Astrocyte (in vitro differentiated cells and primary cell): ENCODE measurements at regions not wholly inside any gene's neighbourhood (a gene's known extent, or its start where the extent isn't known, plus 50 kb on each side); places are given as distances from the start of the nearest gene placed in this dataset.

ENCODE experiments used
- EZH2 ChIP-seq: IDR thresholded peaks from 2 replicates; pipeline ENCODE4 v1.6.1; 2012; ENCODE audit warnings: mild to moderate bottlenecking, low read length, inconsistent platforms; ENCODE audit not compliant: insufficient read depth
- TF ChIP-seq, protein P1 (sequence below): IDR thresholded peaks from 2 replicates; pipeline ENCODE4 v1.5.1; 2011; ENCODE audit warnings: low read depth, mild to moderate bottlenecking, inconsistent platforms, low read length, moderate library complexity; ENCODE audit not compliant: insufficient read depth

DNA sequence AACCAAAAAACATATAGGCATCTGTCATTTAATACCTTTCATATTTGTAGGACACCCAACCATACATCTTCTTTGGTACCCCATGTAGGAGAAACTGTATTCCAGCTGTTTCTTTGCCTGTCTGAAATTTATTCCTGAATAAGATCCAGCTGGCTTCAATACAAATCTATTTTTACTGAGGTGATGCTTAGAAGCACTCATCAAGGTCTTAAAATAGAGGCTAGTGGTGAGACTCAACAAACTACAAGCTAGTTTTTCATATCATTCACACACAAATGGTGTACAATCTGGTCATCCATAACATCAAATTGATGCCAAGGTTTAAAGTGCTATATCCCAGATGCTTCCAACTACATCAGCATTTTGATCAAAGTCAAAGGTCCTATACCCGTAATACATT lies 1071.3 kb upstream of the MIR17HG start:
- TF ChIP-seq, protein P1, sequence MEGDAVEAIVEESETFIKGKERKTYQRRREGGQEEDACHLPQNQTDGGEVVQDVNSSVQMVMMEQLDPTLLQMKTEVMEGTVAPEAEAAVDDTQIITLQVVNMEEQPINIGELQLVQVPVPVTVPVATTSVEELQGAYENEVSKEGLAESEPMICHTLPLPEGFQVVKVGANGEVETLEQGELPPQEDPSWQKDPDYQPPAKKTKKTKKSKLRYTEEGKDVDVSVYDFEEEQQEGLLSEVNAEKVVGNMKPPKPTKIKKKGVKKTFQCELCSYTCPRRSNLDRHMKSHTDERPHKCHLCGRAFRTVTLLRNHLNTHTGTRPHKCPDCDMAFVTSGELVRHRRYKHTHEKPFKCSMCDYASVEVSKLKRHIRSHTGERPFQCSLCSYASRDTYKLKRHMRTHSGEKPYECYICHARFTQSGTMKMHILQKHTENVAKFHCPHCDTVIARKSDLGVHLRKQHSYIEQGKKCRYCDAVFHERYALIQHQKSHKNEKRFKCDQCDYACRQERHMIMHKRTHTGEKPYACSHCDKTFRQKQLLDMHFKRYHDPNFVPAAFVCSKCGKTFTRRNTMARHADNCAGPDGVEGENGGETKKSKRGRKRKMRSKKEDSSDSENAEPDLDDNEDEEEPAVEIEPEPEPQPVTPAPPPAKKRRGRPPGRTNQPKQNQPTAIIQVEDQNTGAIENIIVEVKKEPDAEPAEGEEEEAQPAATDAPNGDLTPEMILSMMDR = no peak
- no peak for TF ChIP-seq EZH2
